SIG-M5 (cell line): ENCODE measurements at regions not wholly inside any gene's neighbourhood (a gene's known extent, or its start where the extent isn't known, plus 50 kb on each side); places are given as distances from the start of the nearest gene placed in this dataset.
"Not testable (repeated sequence)": the region's sequence is repeated elsewhere in the genome, so short reads cannot be mapped to it uniquely, and the experiment has no call there.

Source experiments
- DNase-seq: peaks from one replicate; lab custom pipeline; 2025; lab: John Stamatoyannopoulos, UW

DNA sequence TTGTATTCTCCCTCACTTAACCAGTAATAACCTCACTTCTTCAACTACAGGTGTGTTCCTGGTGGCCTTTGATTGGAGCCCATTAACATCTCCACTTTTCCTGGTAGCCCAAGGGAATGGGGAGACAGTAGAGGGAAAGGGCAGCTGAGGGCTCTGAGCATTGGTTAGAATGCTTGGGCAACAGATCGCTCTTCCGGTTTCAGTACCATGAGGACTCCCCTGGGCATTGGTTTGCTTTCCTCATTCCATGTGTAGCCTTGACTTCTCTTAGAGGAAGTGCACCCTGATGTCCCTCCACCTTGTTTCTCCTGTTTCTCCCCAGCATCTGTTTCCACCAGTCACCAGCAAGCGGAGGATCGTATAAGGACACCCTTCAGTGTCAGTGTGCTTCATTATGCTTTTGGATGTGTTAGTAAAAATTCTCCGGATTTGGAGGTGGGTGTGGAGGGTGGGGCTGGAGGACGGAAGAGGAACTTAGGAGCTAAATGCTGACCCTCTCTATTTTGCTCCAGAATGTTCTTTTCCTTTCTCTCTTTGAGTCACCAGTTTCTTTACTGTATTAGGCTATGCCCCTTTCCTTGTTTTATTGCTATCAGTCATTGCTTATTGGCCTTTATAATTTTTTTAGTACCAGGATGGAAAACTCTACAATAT is 50.6 kb upstream of the ZNG1B start:
- DNase-seq, result not testable (repeated sequence)

GRCh38 chr2:113379621-113380020 is 57.9 kb upstream of the ZNG1B start:
- not testable (repeated sequence) for DNase-seq

GRCh38 chr2:113376913-113377445 is 60.5 kb upstream of the ZNG1B start:
- no peak for DNase-seq

DNA sequence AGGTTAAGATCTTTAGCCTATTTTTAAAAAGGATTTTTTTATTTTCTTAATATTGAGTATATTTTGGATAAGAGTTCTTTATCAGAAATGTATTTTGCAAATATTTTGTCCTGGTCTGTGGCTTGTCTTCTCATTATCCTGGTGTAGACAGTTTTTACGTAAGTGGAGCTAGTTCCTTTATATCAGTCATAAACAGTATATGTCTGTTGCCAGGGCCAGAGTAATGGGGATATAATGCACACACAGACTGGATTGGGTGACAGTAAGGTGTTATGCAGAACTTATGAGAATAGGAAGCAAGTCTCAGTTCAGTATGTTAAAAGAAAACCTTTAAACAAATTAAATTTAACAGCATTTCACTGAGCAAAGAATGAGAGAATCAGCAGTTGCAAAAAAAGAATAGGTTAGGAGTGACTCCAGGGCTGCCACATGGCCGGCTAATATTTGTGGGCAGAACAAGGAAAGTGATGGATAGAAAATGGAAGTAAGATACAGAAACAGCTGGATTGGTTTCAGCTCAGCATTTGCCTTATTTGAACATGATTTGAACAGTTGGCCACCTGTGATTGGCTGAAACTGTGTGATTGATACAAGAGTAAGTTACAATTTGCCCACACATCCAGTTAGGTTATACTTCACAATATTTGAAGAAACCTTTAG is 61.1 kb upstream of the ZNG1B start:
- no peak for DNase-seq

DNA sequence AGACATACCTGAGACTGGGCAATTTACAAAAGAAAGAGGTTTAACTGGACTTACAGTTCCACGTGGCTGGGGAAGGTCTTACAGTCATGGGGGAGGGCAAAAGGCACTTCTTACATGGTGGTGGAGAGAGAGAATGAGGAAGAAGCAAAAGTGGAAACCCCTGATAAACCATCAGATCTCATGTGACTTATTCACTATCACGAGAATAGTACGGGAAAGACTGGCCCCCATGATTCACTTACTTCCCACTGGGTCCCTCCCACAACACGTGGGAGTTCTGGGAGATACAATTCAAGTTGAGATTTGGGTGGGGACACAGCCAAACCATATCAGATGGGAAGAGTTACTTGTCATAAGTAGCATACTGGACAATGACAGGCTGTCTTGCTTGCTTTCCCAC is 62.6 kb upstream of the ZNG1B start:
- DNase-seq, result not testable (repeated sequence)

GRCh38 chr2:113372258-113372834 is 65.1 kb upstream of the ZNG1B start:
- DNase-seq, result not testable (repeated sequence)

DNA sequence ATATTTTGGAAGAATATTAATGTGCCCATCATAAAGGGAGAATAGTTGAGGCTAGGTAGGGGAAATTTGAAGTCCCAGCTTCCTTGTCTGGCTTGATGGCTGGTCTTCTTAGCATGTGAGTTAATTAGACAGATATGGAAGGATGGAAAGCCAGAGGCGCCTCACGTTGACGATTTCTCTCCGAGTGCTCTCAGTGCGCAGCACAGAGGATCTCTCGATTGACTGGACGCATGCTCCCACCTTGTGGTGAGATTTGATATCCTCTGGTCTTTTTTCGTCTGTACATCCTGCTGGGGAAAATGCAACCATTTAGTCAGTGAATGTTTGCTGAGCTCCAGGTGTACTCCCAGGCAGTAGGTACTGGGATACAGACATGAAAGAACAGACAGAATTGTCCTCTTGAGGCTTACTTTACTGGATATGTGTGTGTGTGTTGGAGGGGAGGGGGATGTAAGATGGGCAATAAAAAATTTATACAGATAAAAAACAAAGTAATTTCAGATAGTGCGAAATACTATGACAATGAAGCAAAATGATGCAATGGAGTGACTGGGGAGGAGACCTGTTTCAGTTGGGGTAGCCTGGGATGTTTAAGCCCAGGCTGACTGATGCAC is 66.9 kb upstream of the ZNG1B start:
- DNase-seq, result no peak

DNA sequence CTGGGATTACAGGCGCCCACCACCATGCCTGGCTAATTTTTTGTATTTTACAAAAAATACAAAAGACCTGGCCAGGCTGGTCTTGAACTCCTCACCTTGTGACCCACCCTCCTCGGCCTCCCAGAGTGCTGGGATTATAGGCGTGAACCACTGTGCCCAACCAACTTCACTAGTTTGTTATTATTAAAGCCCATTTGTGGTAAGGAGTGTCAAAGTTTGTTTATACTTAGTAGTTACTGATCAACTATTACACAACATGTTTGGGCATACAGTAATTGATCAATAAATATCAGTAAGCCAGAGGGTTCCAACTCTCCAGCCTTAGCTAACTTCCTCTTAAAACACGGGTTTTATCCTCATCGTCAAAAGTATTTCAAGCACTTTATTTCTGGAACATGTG is 67.5 kb upstream of the ZNG1B start:
- no peak for DNase-seq

GRCh38 chr2:113368581-113368980 is 68.9 kb upstream of the ZNG1B start:
- DNase-seq, result not testable (repeated sequence)

- DNase-seq, result not testable (repeated sequence)
These were observed 70.7 kb upstream of the ZNG1B start for GRCh38 chr2:113366821-113367220.

DNA sequence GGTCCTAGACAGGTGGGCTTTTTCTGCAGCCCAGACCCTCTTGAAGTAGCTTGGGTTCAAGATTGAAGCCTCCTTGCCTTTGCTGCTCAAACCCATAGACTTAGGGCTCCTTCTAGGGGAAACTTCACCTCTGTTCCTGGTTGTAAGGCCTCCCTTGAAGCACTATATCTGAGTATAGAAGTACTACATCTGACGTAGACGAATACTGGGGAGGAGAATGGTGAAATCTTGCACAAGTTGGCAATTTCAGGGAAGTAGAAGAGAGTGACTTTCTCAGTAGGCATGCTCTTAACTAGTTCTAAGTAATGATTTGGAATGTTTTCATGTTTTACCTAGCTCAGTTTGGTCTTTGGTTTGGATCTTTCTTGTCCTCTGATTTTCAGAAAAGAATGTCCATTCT is 71.7 kb upstream of the ZNG1B start:
- DNase-seq, result peak; percentile 15

- not testable (repeated sequence) for DNase-seq
These were observed 72.2 kb upstream of the ZNG1B start for GRCh38 chr2:113365290-113365689.

GRCh38 chr2:113361051-113361450 is 76.4 kb upstream of the ZNG1B start:
- no peak for DNase-seq

DNA sequence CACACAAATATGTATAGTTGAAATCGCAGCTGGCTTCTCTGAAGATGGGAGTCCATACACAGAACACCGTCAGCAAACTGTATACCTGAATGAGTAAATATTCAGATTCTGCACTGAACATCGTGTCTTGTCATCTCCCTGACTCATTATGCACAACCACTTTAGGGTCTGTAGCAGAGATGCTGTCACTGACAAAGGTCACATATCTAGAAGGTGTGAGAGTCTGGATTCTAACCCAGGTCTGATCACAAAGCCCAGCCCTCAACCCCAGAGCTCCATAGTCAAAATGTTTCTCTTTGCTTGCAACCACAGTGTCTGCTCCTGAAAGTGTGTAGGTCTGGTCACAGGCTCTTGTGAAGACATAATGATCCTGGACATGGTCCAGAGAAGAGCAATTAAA is 78.3 kb upstream of the PAX8 start:
- no peak for DNase-seq

DNA sequence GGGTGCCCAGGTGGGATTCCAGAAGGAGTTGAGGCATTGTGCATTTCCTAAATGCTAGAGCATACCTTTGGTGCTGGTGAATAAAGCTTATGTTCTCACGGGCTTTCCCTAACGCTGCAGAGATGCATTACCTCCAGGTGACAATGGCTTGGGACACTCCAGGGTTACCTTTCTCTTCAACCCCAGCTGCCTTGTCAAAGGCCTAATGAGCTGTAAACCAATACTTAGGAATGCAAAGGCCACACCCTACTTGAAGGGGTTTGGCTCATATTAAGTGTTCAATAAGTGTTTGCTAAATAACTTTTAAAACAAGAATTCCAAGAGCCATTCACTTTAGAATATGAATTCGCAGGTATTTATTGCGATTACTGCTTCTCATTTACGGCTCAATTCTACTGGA is 77.6 kb upstream of the PAX8 start:
- DNase-seq, result not testable (repeated sequence)

- not testable (repeated sequence) for DNase-seq
These were observed 76.8 kb upstream of the PAX8 start for GRCh38 chr2:113355339-113356015.

DNA sequence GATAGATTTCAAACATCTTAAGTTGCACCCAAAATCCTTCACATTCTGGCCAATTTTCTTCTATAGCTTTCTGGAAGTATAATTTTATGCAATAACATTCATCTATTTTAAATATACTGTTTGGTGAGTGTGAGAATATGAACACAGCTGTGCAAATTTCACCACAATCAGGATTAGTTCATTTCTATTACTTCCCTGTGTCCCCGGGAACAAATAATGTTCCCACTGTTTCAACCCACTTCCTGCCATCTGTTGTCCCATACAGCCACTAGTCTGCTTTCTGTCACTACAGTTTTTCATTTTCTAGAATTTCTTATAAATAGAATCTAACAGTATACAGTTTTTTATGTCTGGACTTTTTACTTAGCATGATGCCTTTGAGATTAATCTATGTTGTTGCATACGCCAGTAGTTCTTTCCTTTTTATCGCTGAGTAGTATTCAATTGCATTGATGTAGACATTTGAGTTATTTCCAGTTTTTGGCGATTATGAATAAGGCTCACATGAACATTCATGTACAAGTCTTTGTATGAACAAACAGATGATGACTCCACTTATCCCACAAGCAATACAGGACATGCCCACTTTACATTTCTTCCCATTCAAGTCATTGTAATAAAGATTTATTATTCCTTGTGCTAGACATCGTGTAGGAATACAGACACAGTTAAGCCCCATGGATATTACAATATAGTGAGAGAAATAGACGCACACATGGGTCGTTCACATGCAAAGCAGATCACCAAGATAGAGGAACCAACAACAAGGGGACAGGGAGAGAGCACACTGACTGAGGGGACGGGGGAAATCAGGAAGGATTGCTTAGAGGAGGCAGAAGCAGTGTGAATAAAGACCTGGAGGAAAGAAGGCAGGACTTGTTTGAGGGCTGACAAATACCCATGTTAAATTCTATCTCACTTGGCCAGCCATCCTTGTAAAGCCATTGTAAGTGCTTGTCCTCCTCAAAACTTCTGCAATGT is 72.9 kb upstream of the PAX8 start:
- DNase-seq, result no peak

- not testable (repeated sequence) for DNase-seq
These were observed 65.1 kb upstream of the PAX8 start for GRCh38 chr2:113343800-113344199.

DNA sequence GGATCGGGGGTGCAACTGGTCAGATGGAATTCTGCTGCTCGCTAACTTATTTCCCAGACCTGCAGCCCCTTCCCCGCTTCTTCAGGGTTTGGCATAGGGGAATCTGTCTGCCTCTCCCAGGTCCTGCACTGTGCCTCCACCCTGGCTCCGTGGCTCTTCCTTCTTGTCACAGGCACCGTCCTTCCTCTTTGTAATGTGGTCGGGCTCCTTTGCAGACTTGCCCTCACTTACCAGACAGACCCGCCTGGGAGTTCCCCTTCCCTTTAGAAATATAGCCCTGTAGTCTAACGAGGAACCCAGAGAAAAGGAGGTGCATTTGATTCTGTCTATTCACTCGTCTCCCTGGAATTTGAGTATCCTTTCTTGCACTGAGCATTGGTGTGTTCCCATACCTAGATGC is 63.9 kb upstream of the PAX8 start:
- peak; percentile 37 for DNase-seq

DNA sequence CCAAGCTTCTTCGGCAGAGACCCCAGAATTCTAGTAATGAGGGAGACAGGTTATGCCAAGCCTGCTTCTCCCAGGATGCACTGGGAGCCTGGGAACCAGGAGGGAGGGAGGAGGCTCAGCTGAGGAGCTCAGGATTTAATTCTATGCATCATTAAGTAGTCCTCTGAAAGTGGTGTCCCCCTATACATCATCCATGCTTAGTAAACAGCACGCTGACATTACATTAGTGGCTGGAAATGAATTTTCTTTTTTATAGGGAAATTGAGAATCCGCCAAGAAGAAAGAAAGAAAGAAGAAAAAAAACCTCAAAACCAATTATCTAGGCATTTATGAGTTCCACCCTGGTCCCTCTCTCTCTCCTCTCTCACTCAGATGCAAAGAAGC is 63.1 kb upstream of the PAX8 start:
- not testable (repeated sequence) for DNase-seq
